Astrocyte of the hippocampus (primary cell): ENCODE measurements at regions not wholly inside any gene's neighbourhood (a gene's known extent, or its start where the extent isn't known, plus 50 kb on each side); places are given as distances from the start of the nearest gene placed in this dataset.
A peak's percentile ranks its signal among the peaks of the same experiment; 100 is the strongest.

ENCODE experiments used
- DNase-seq: peaks from one replicate; pipeline ENCODE4 v3.0.0; 2011; ENCODE audit warnings: low read depth, low spot score

GRCh38 chr13:110773480-110773879 is 60.0 kb downstream of the ING1 start:
- DNase-seq: no peak

- no peak for DNase-seq
These were observed 60.6 kb downstream of the ING1 start for GRCh38 chr13:110774051-110774450.

GRCh38 chr13:110774490-110774889 is 61.0 kb downstream of the ING1 start:
- DNase-seq: no peak

- DNase-seq: no peak
These were observed 62.1 kb downstream of the ING1 start for GRCh38 chr13:110775576-110775975.

- DNase-seq: peak; percentile 11
These were observed 63.8 kb downstream of the ING1 start for GRCh38 chr13:110777251-110777820.

- no peak for DNase-seq
These were observed 65.5 kb downstream of the ING1 start for GRCh38 chr13:110779022-110779421.

GRCh38 chr13:110780422-110780821 is 66.9 kb downstream of the ING1 start:
- DNase-seq: no peak

GRCh38 chr13:110782185-110782584 is 68.7 kb downstream of the ING1 start:
- no peak for DNase-seq

GRCh38 chr13:110784704-110785103 is 71.2 kb downstream of the ING1 start:
- no peak for DNase-seq

GRCh38 chr13:110788778-110789177 is 75.3 kb downstream of the ING1 start:
- no peak for DNase-seq

GRCh38 chr13:110789871-110790270 is 76.4 kb downstream of the ING1 start:
- DNase-seq: no peak

GRCh38 chr13:110790371-110790770 is 76.9 kb downstream of the ING1 start:
- no peak for DNase-seq

GRCh38 chr13:110794209-110794608 is 80.7 kb downstream of the ING1 start:
- no peak for DNase-seq

- DNase-seq: no peak
These were observed 83.9 kb downstream of the ING1 start for GRCh38 chr13:110797230-110797877.

- no peak for DNase-seq
These were observed 84.8 kb downstream of the ING1 start for GRCh38 chr13:110798081-110798994.

- no peak for DNase-seq
These were observed 86.0 kb downstream of the ING1 start for GRCh38 chr13:110799246-110800236.

GRCh38 chr13:110801044-110801443 is 87.5 kb downstream of the ING1 start:
- no peak for DNase-seq

- no peak for DNase-seq
These were observed 88.8 kb downstream of the ING1 start for GRCh38 chr13:110802260-110802659.

GRCh38 chr13:110806636-110807035 is 93.1 kb downstream of the ING1 start:
- DNase-seq: no peak

GRCh38 chr13:110807546-110807945 is 94.0 kb downstream of the ING1 start:
- no peak for DNase-seq

- no peak for DNase-seq
These were observed 94.6 kb downstream of the ING1 start for GRCh38 chr13:110808138-110808537.
